ENCODE measurements at regions not wholly inside any gene's neighbourhood (a gene's known extent, or its start where the extent isn't known, plus 50 kb on each side); places are given as distances from the start of the nearest gene placed in this dataset.

GRCh38 chr4:15297344-15297743 lies 130.5 kb upstream of the C1QTNF7 start:
- TF ChIP-seq, protein P1, sequence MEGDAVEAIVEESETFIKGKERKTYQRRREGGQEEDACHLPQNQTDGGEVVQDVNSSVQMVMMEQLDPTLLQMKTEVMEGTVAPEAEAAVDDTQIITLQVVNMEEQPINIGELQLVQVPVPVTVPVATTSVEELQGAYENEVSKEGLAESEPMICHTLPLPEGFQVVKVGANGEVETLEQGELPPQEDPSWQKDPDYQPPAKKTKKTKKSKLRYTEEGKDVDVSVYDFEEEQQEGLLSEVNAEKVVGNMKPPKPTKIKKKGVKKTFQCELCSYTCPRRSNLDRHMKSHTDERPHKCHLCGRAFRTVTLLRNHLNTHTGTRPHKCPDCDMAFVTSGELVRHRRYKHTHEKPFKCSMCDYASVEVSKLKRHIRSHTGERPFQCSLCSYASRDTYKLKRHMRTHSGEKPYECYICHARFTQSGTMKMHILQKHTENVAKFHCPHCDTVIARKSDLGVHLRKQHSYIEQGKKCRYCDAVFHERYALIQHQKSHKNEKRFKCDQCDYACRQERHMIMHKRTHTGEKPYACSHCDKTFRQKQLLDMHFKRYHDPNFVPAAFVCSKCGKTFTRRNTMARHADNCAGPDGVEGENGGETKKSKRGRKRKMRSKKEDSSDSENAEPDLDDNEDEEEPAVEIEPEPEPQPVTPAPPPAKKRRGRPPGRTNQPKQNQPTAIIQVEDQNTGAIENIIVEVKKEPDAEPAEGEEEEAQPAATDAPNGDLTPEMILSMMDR (conservative IDR thresholded peaks at IDR 0.05; ENCODE audit: low read length): no peak
- no peak for DNase-seq (ENCODE audit: low read depth)
- H3K4me3 ChIP-seq (ENCODE audit: low read length): no peak overlapping the region

GRCh38 chr4:15299627-15300026 lies 128.2 kb upstream of the C1QTNF7 start:
- DNase-seq (ENCODE audit: low read depth): no peak
- no peak overlapping the region for H3K4me3 ChIP-seq (ENCODE audit: low read length)
- TF ChIP-seq, protein P1 (conservative IDR thresholded peaks at IDR 0.05; ENCODE audit: low read length): no peak

DNA sequence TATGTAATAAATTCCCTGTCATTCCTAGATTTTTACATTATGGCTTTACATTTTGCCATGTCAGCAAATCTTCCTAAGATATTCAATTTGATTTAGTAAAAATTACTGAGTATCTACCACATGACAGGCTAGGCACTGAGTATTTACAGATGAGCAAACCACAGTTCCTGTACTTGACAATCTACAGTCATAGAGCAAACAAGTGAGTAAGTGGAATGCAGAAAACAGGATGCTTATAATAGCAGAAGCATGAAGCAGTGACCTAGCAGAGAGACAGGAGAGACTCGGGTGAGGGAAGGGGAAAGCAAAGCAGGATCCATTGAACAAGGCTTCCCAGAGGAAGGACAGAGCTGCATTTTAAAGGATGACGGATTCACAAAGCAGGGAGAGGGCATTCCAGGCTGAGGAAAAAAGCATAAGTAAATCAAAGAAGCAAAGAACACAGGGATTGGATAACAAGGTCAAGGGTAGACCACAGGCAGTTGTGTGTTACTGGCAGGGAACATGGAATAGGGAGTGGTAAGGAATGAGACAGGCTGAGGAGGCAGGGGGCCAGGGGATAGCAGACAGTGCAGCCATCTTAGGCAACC lies 124.7 kb upstream of the C1QTNF7 start:
- no peak overlapping the region for H3K4me3 ChIP-seq (ENCODE audit: low read length)
- TF ChIP-seq, protein P1 (conservative IDR thresholded peaks at IDR 0.05; ENCODE audit: low read length): no peak
- DNase-seq (ENCODE audit: low read depth): peak; percentile 89

DNA sequence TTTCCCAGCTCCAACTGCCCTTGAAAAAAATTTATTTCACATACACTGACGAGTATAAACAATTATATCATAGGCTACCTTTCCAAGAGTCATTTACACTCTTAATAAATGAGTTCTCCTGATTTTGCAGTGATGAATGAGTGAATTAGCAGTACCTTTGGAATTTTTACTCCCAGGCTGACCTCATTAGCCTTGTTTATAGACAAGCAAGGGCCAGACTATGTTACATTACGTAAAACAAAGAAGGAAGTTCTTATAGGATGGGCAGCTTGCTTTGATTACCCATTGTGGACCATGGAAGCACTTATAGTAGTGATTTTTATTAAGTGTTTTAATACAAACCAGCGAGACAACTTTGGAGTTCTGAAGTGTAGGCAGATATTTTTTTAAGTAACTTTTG lies 112.9 kb upstream of the C1QTNF7 start:
- TF ChIP-seq, protein P1 (conservative IDR thresholded peaks at IDR 0.05; ENCODE audit: low read length): no peak
- DNase-seq (ENCODE audit: low read depth): no peak
- H3K4me3 ChIP-seq (ENCODE audit: low read length): no peak overlapping the region

DNA sequence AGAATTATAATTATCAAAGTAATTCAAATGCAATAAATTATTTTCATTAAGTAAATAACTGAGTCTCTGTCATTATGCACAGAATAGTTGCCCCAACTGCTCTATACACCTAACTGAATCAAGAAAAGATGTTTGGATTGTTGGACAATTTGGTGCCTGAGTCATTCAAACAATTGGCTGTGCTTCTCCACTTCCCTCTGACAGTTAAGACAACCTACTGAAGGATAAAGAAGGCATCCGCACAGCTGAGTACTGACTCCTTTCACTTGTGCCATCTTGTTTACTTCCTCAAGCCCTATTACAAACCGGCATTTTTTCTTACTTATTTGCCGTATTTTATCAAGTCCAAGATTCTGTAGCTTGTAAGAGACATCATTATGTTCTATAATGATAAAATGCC lies 110.6 kb upstream of the C1QTNF7 start:
- H3K4me3 ChIP-seq (ENCODE audit: low read length): no peak overlapping the region
- peak; percentile 15 for DNase-seq (ENCODE audit: low read depth)
- TF ChIP-seq, protein P1 (conservative IDR thresholded peaks at IDR 0.05; ENCODE audit: low read length): no peak

DNA sequence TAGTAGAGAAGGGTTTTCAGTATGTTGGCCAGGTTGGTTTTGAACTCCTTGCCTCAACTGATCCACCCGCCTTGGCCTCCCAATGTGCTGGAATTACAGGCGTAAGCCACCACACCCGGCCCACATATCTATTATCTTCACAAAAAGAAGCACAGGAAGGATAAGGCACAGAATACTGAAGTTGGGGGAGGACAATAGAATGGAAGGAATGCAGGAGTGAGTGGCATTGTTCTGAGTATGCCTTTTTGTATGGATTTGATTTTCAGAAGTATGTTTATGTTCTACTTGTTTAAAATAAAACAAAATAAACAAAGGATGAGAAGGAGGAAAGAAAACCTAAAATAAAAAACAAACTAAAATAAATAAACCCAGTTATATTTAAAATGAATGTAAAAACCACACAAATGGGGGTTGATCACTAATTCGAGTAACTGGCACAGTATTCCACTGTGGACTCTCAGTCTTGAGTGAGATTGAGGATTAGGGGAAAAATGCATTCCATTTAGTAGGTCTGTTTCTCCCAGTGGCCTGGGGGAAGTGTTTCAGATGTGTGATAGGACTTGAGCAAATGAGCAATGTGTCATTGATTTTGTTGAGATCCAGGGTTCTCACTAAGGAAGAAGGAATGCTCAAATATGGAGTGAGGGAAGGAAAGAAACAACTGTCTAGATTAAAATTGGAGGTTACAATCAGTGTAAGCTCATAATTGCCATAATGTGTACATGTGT lies 109.0 kb upstream of the C1QTNF7 start:
- TF ChIP-seq, protein P1 (conservative IDR thresholded peaks at IDR 0.05; ENCODE audit: low read length): no peak
- peak; percentile 51 for DNase-seq (ENCODE audit: low read depth)
- no peak overlapping the region for H3K4me3 ChIP-seq (ENCODE audit: low read length)

GRCh38 chr4:15320121-15320678 lies 107.6 kb upstream of the C1QTNF7 start:
- no peak overlapping the region for H3K4me3 ChIP-seq (ENCODE audit: low read length)
- TF ChIP-seq, protein P1 (conservative IDR thresholded peaks at IDR 0.05; ENCODE audit: low read length): no peak
- DNase-seq (ENCODE audit: low read depth): peak; percentile 68
